ENCODE measurements at regions not wholly inside any gene's neighbourhood (a gene's known extent, or its start where the extent isn't known, plus 50 kb on each side); places are given as distances from the start of the nearest gene placed in this dataset.

DNA sequence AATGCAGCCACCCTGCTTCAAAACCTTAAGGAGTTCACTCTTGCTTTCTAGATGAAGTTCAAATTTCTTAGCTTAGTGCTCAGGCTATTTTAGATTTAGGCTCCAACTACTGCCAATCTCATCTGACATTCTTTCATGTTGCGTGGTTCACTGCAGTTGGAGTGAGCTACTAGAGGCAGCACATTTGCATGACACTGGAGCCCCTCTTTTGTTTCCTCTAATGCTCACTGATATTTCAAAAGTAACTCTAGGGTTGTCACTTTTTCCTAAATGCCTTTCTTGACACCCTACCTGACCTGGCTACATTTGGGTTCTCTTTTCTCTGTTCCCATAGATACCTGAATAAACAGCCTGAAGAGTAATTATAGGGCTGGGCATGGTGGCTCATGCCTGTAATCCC, 586.5 kb upstream of the GOT2 start:
- Histone ChIP-seq H3K36me3 (ENCODE audit: control insufficient read depth, low read depth, low read length) (no peaks in the 10 kb centered on the region), H3K4me3 (ENCODE audit: low read length) (no peak overlapping the region), H3K27ac (ENCODE audit: low read length) (no peak overlapping the region), H3K9me3 (ENCODE audit: control insufficient read depth, low read depth, low read length) (no peaks in the 10 kb centered on the region), H3K27me3 (ENCODE audit: control insufficient read depth, insufficient read depth, low read length) (no peaks in the 10 kb centered on the region), H3K9ac (ENCODE audit: low read length) (no peak overlapping the region), H3K4me1 (ENCODE audit: control insufficient read depth, low read depth, low read length) (peaks cover 4% of the 10 kb centered on the region)

GRCh38 chr16:59319871-59320270, 585.8 kb upstream of the GOT2 start:
- Histone ChIP-seq H3K4me3 (ENCODE audit: low read length) (no peak overlapping the region), H3K27ac (ENCODE audit: low read length) (no peak overlapping the region), H3K4me1 (ENCODE audit: control insufficient read depth, low read depth, low read length) (peaks cover 4% of the 10 kb centered on the region), H3K9ac (ENCODE audit: low read length) (no peak overlapping the region), H3K9me3 (ENCODE audit: control insufficient read depth, low read depth, low read length) (no peaks in the 10 kb centered on the region), H3K36me3 (ENCODE audit: control insufficient read depth, low read depth, low read length) (no peaks in the 10 kb centered on the region), H3K27me3 (ENCODE audit: control insufficient read depth, insufficient read depth, low read length) (no peaks in the 10 kb centered on the region)

- Histone ChIP-seq H3K4me3 (ENCODE audit: low read length) (no peak overlapping the region), H3K27ac (ENCODE audit: low read length) (no peak overlapping the region), H3K9me3 (ENCODE audit: control insufficient read depth, low read depth, low read length) (no peaks in the 10 kb centered on the region), H3K4me1 (ENCODE audit: control insufficient read depth, low read depth, low read length) (no peaks in the 10 kb centered on the region), H3K27me3 (ENCODE audit: control insufficient read depth, insufficient read depth, low read length) (no peaks in the 10 kb centered on the region), H3K9ac (ENCODE audit: low read length) (no peak overlapping the region), H3K36me3 (ENCODE audit: control insufficient read depth, low read depth, low read length) (no peaks in the 10 kb centered on the region)
These were observed 571.7 kb upstream of the GOT2 start for GRCh38 chr16:59305850-59306249.

- H3K9ac ChIP-seq (ENCODE audit: low read length) = no peak overlapping the region
- H3K27ac ChIP-seq (ENCODE audit: low read length) = no peak overlapping the region
- peaks cover 11% of the 10 kb centered on the region for H3K4me1 ChIP-seq (ENCODE audit: control insufficient read depth, low read depth, low read length)
- no peaks in the 10 kb centered on the region for H3K9me3 ChIP-seq (ENCODE audit: control insufficient read depth, low read depth, low read length)
- peaks cover 8% of the 10 kb centered on the region for H3K27me3 ChIP-seq (ENCODE audit: control insufficient read depth, insufficient read depth, low read length)
- H3K4me3 ChIP-seq (ENCODE audit: low read length) = no peak overlapping the region
- H3K36me3 ChIP-seq (ENCODE audit: control insufficient read depth, low read depth, low read length) = no peaks in the 10 kb centered on the region
These were observed 562.8 kb upstream of the GOT2 start for GRCh38 chr16:59296888-59297287.

DNA sequence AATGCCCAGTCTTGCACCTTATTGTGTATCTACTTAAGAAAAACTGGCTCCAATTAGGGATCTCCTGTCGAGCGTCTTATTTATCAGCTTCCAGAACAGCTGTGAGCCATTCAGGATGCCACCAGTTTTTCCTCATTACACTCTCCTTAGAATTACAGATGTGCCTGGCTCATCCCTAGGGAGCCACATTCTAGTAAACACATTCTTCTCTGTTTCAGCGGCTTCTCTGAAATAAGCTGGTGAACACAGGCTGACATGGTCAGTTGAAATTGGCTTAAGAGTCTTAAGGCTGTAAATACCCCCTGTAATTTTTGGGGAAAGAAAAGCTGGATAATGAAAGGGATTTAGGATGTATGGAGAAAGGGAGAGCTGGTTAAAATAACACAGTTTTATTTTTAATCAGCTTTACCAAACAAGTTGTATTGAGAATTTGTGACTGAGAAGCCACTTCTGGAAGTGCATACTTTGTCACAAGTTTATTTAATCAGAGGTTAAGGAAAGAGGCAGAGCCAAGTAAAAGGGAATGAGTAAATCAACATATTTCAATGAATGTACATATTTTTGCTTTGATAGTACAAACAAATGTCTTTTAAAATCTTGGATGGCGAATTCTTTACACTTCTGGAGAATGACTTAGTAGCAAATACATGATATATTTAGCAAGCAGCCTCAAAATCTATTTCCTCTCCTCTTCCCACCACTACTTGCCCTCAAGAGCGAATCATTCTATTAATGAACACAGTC, 562.0 kb upstream of the GOT2 start:
- peaks cover 8% of the 10 kb centered on the region for H3K27me3 ChIP-seq (ENCODE audit: control insufficient read depth, insufficient read depth, low read length)
- H3K9me3 ChIP-seq (ENCODE audit: control insufficient read depth, low read depth, low read length) = no peaks in the 10 kb centered on the region
- H3K27ac ChIP-seq (ENCODE audit: low read length) = no peak overlapping the region

GRCh38 chr16:59295474-59295873, 561.4 kb upstream of the GOT2 start:
- Histone ChIP-seq H3K9me3 (ENCODE audit: control insufficient read depth, low read depth, low read length) (no peaks in the 10 kb centered on the region), H3K27me3 (ENCODE audit: control insufficient read depth, insufficient read depth, low read length) (peaks cover 8% of the 10 kb centered on the region), H3K9ac (ENCODE audit: low read length) (no peak overlapping the region), H3K4me1 (ENCODE audit: control insufficient read depth, low read depth, low read length) (peaks cover 11% of the 10 kb centered on the region), H3K4me3 (ENCODE audit: low read length) (no peak overlapping the region), H3K36me3 (ENCODE audit: control insufficient read depth, low read depth, low read length) (no peaks in the 10 kb centered on the region), H3K27ac (ENCODE audit: low read length) (no peak overlapping the region)

More for the DNA sequence above, 562.0 kb upstream of the GOT2 start:
- Histone ChIP-seq H3K4me3 (ENCODE audit: low read length) (no peak overlapping the region), H3K36me3 (ENCODE audit: control insufficient read depth, low read depth, low read length) (no peaks in the 10 kb centered on the region), H3K9ac (ENCODE audit: low read length) (no peak overlapping the region), H3K4me1 (ENCODE audit: control insufficient read depth, low read depth, low read length) (peaks cover 11% of the 10 kb centered on the region)

DNA sequence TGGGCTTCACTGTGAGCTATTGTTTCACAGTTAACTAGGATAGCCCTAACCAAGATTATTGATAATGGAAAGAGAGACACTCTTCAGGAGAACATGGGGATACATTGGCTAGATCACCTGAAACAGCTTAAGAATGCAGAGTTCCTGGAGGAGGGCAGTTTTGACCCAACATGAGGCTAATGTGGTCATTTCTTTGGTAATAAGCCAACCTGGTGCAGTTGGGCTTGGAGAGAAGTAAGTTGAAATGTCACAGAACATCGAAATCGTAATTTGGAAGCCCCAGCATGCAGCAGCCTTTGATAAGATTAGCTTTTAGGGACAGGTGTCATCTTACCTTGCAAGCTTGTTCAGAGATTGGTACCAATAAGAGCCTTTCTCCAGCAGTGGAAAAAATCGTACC, 556.6 kb upstream of the GOT2 start:
- H3K9ac ChIP-seq (ENCODE audit: low read length) = no peak overlapping the region
- H3K4me1 ChIP-seq (ENCODE audit: control insufficient read depth, low read depth, low read length) = peaks cover 4% of the 10 kb centered on the region
- H3K9me3 ChIP-seq (ENCODE audit: control insufficient read depth, low read depth, low read length) = no peaks in the 10 kb centered on the region
- no peaks in the 10 kb centered on the region for H3K27me3 ChIP-seq (ENCODE audit: control insufficient read depth, insufficient read depth, low read length)
- H3K36me3 ChIP-seq (ENCODE audit: control insufficient read depth, low read depth, low read length) = no peaks in the 10 kb centered on the region
- H3K4me3 ChIP-seq (ENCODE audit: low read length) = no peak overlapping the region
- H3K27ac ChIP-seq (ENCODE audit: low read length) = no peak overlapping the region

DNA sequence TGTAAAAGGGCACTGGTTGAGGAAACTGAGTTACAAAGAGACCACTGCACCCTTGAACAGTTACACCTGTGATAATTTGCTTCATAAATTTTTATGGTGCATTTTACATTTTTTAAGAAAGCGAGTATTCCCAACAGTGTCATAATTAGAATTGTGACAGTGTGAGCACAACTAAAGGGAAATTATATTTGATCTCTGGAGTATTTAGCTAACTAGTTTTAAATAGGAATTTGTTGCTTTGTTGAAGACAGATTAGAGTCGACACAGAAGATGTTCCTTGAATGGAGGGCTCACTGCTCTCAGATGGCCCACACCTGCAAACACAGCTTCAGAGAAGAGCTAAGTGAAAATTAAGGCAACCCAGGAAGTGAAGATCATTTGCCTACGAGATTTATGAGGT, 555.0 kb upstream of the GOT2 start:
- H3K36me3 ChIP-seq (ENCODE audit: control insufficient read depth, low read depth, low read length) = no peaks in the 10 kb centered on the region
- H3K9me3 ChIP-seq (ENCODE audit: control insufficient read depth, low read depth, low read length) = peaks cover 8% of the 10 kb centered on the region
- H3K27me3 ChIP-seq (ENCODE audit: control insufficient read depth, insufficient read depth, low read length) = no peaks in the 10 kb centered on the region
- H3K4me1 ChIP-seq (ENCODE audit: control insufficient read depth, low read depth, low read length) = no peaks in the 10 kb centered on the region
- H3K27ac ChIP-seq (ENCODE audit: low read length) = no peak overlapping the region
- H3K4me3 ChIP-seq (ENCODE audit: low read length) = no peak overlapping the region
- H3K9ac ChIP-seq (ENCODE audit: low read length) = no peak overlapping the region

- H3K4me3 ChIP-seq (ENCODE audit: low read length) = no peak overlapping the region
- H3K9ac ChIP-seq (ENCODE audit: low read length) = no peak overlapping the region
- no peak overlapping the region for H3K27ac ChIP-seq (ENCODE audit: low read length)
- H3K36me3 ChIP-seq (ENCODE audit: control insufficient read depth, low read depth, low read length) = no peaks in the 10 kb centered on the region
- H3K27me3 ChIP-seq (ENCODE audit: control insufficient read depth, insufficient read depth, low read length) = no peaks in the 10 kb centered on the region
- H3K9me3 ChIP-seq (ENCODE audit: control insufficient read depth, low read depth, low read length) = no peaks in the 10 kb centered on the region
- H3K4me1 ChIP-seq (ENCODE audit: control insufficient read depth, low read depth, low read length) = peaks cover 5% of the 10 kb centered on the region
These were observed 540.0 kb upstream of the GOT2 start for GRCh38 chr16:59274141-59274540.

- H3K27ac ChIP-seq (ENCODE audit: low read length) = no peak overlapping the region
- H3K4me1 ChIP-seq (ENCODE audit: control insufficient read depth, low read depth, low read length) = peaks cover 8% of the 10 kb centered on the region
- no peak overlapping the region for H3K4me3 ChIP-seq (ENCODE audit: low read length)
- H3K9me3 ChIP-seq (ENCODE audit: control insufficient read depth, low read depth, low read length) = no peaks in the 10 kb centered on the region
- no peaks in the 10 kb centered on the region for H3K27me3 ChIP-seq (ENCODE audit: control insufficient read depth, insufficient read depth, low read length)
- H3K9ac ChIP-seq (ENCODE audit: low read length) = no peak overlapping the region
- H3K36me3 ChIP-seq (ENCODE audit: control insufficient read depth, low read depth, low read length) = no peaks in the 10 kb centered on the region
These were observed 529.8 kb upstream of the GOT2 start for GRCh38 chr16:59263955-59264354.

DNA sequence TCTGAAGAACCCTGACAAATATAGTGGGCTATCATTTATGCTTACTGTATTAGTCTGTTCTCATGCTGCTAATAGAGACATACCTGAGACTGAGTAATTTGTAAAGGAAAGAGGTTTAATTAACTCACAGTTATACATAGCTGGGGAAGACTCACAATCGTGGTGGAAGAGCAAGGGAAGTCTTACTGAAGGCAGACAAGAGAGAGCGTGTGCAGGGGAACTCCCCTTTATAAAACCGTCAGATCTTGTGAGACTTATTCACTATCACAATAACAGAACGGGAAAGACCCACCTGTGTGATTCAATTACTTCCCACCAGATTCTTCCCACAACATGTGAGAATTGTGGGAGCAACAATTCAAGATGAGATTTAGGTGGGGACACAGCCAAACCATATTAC, 526.8 kb upstream of the GOT2 start:
- Histone ChIP-seq H3K27me3 (ENCODE audit: control insufficient read depth, insufficient read depth, low read length) (no peaks in the 10 kb centered on the region), H3K9me3 (ENCODE audit: control insufficient read depth, low read depth, low read length) (no peaks in the 10 kb centered on the region), H3K36me3 (ENCODE audit: control insufficient read depth, low read depth, low read length) (no peaks in the 10 kb centered on the region), H3K4me3 (ENCODE audit: low read length) (no peak overlapping the region), H3K4me1 (ENCODE audit: control insufficient read depth, low read depth, low read length) (no peaks in the 10 kb centered on the region), H3K27ac (ENCODE audit: low read length) (no peak overlapping the region), H3K9ac (ENCODE audit: low read length) (no peak overlapping the region)

DNA sequence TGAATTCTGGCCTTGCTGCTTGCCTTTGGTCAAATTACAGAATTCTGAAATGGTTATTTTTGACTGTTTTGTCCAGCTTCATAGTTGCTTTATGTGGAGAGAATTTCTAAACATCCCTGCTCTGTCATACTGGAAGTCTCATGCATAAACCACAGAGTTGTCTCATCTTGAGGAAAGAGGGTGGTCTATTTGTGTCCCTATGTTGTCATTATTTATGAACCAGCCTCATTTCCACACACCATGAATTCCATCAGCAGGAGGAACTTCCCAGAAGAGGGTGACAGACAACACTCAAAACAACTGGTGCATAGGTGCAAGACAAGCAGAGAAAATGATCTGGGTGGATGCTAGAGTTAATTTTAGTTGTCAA, 525.8 kb upstream of the GOT2 start:
- H3K4me1 ChIP-seq (ENCODE audit: control insufficient read depth, low read depth, low read length) = no peaks in the 10 kb centered on the region
- H3K27ac ChIP-seq (ENCODE audit: low read length) = no peak overlapping the region
- H3K4me3 ChIP-seq (ENCODE audit: low read length) = no peak overlapping the region
- no peak overlapping the region for H3K9ac ChIP-seq (ENCODE audit: low read length)
- no peaks in the 10 kb centered on the region for H3K9me3 ChIP-seq (ENCODE audit: control insufficient read depth, low read depth, low read length)
- H3K27me3 ChIP-seq (ENCODE audit: control insufficient read depth, insufficient read depth, low read length) = no peaks in the 10 kb centered on the region
- H3K36me3 ChIP-seq (ENCODE audit: control insufficient read depth, low read depth, low read length) = no peaks in the 10 kb centered on the region

All from iPS-18a (cell line).